IMR-90 (cell line): ENCODE measurements at regions not wholly inside any gene's neighbourhood (a gene's known extent, or its start where the extent isn't known, plus 50 kb on each side); places are given as distances from the start of the nearest gene placed in this dataset.

Experiments
- ATAC-seq: fragments of 200-7000 bp; cut with Tn5 transposase; 2 replicates; pipeline ENCODE4 v1.9.1; 2020; ENCODE audit warnings: low read depth, mild to moderate bottlenecking, moderate library complexity
- BruUV-seq: library from RNA; stranded (reverse); fragments of 400-500 nt; replicated peaks from 2 replicates; lab custom pipeline; 2021; lab: Mats Ljungman, UMichigan
- CTCF ChIA-PET: fragments of 300-600 bp; formaldehyde crosslinking; extraction: SDS; loops from one replicate; lab custom pipeline; 2021; ENCODE audit warnings: antibody characterized with exemption; lab: Yijun Ruan, JAX
- POLR2A ChIA-PET: fragments of 300-600 bp; sonication (Branson Sonifier 250); formaldehyde crosslinking; loops from one replicate; lab custom pipeline; 2022; ENCODE audit warnings: antibody characterized with exemption; ENCODE audit not compliant: unreplicated experiment; lab: Charles Lee
- DNase-seq: peaks from one replicate; pipeline ENCODE4 v3.0.0; 2013
- H2AFZ ChIP-seq: replicated peaks from 2 replicates; pipeline ENCODE3; 2013; ENCODE audit warnings: low read length, mild to moderate bottlenecking; ENCODE audit not compliant: poor library complexity
- H2AK5ac ChIP-seq: 2 replicates; pipeline ENCODE4 v1.6.1; 2013; ENCODE audit warnings: low read depth, low read length, inconsistent platforms
- H2AK9ac ChIP-seq: replicated peaks from 2 replicates; pipeline ENCODE3; 2013; ENCODE audit warnings: mild to moderate bottlenecking, low read depth, low read length, moderate library complexity; ENCODE audit not compliant: poor library complexity
- H2BK120ac ChIP-seq: 2 replicates; pipeline ENCODE4 v1.6.1; 2013; ENCODE audit warnings: low read depth, low read length, inconsistent platforms
- H2BK15ac ChIP-seq: 3 replicates; pipeline ENCODE4 v1.6.1; 2013; ENCODE audit warnings: low read depth, low read length, inconsistent platforms
- H2BK20ac ChIP-seq: 2 replicates; pipeline ENCODE4 v1.6.1; 2013; ENCODE audit warnings: low read depth, mild to moderate bottlenecking, inconsistent platforms, low read length, moderate library complexity
- H2BK5ac ChIP-seq: 2 replicates; pipeline ENCODE4 v1.6.1; 2013; ENCODE audit warnings: mild to moderate bottlenecking, low read depth, low read length, inconsistent platforms; ENCODE audit not compliant: poor library complexity, severe bottlenecking
- H3K14ac ChIP-seq: replicated peaks from 2 replicates; pipeline ENCODE4 v1.6.1; 2013; ENCODE audit warnings: low read depth, low read length, inconsistent platforms
- H3K18ac ChIP-seq: 2 replicates; pipeline ENCODE4 v1.6.1; 2013; ENCODE audit warnings: low read depth, low read length, control low read depth
- H3K23ac ChIP-seq: 2 replicates; pipeline ENCODE4 v1.6.1; 2013; ENCODE audit warnings: low read depth, low read length, inconsistent platforms
- H3K27ac ChIP-seq: 2 replicates; pipeline ENCODE4 v1.5.1; 2013; ENCODE audit warnings: mild to moderate bottlenecking, control low read depth, low read length; ENCODE audit not compliant: insufficient read depth
- H3K27me3 ChIP-seq: 2 replicates; pipeline ENCODE4 v1.6.1; 2013; ENCODE audit warnings: low read length; ENCODE audit not compliant: control insufficient read depth, insufficient read depth
- H3K36me3 ChIP-seq: 2 replicates; pipeline ENCODE4 v1.6.1; 2013; ENCODE audit warnings: low read length, mixed read lengths; ENCODE audit not compliant: control insufficient read depth, insufficient read depth
- H3K4ac ChIP-seq: 2 replicates; pipeline ENCODE4 v1.6.1; 2013; ENCODE audit warnings: low read depth, low read length, inconsistent platforms
- H3K4me1 ChIP-seq: 2 replicates; pipeline ENCODE4 v1.6.1; 2013; ENCODE audit warnings: low read length, mixed read lengths; ENCODE audit not compliant: control insufficient read depth, insufficient read depth
- H3K4me2 ChIP-seq: 2 replicates; pipeline ENCODE4 v1.6.1; 2013; ENCODE audit warnings: low read depth, mild to moderate bottlenecking, control low read depth, low read length, moderate library complexity
- H3K4me3 ChIP-seq: 2 replicates; pipeline ENCODE4 v1.5.1; 2013; ENCODE audit warnings: low read depth, mild to moderate bottlenecking, control low read depth, low read length, moderate library complexity; ENCODE audit not compliant: insufficient read depth
- H3K56ac ChIP-seq: 2 replicates; pipeline ENCODE4 v1.6.1; 2013; ENCODE audit warnings: low read length, inconsistent platforms; ENCODE audit not compliant: insufficient read depth; ENCODE audit errors: extremely low read depth
- H3K79me1 ChIP-seq, 2 experiments: 2 replicates each; pipeline ENCODE4 v1.6.1; 2013; ENCODE audit warnings: low read length in 2 of 2, inconsistent platforms in 1 of 2, low read depth in 1 of 2
- H3K9ac ChIP-seq: 2 replicates; pipeline ENCODE4 v1.6.1; 2013; ENCODE audit warnings: low read depth, low read length, control low read depth
- H3K9me1 ChIP-seq: 2 replicates; pipeline ENCODE4 v1.6.1; 2013; ENCODE audit warnings: low read length, inconsistent platforms; ENCODE audit not compliant: insufficient read depth
- H3K9me3 ChIP-seq: 2 replicates; pipeline ENCODE4 v1.6.1; 2013; ENCODE audit warnings: low read length; ENCODE audit not compliant: control insufficient read depth, insufficient read depth
- H4K20me1 ChIP-seq: 2 replicates; pipeline ENCODE4 v1.6.1; 2013; ENCODE audit warnings: low read length, inconsistent platforms; ENCODE audit not compliant: insufficient read depth
- H4K5ac ChIP-seq: 2 replicates; pipeline ENCODE4 v1.6.1; 2013; ENCODE audit warnings: mild to moderate bottlenecking, low read depth, low read length, control low read depth
- H4K8ac ChIP-seq, 2 experiments: 2 replicates each; pipeline ENCODE4 v1.6.1; 2013; ENCODE audit warnings: low read depth in 2 of 2, low read length in 2 of 2, control low read depth in 1 of 2, inconsistent platforms in 1 of 2
- H4K91ac ChIP-seq: 2 replicates; pipeline ENCODE4 v1.6.1; 2013; ENCODE audit warnings: low read depth, low read length, inconsistent platforms; ENCODE audit not compliant: insufficient read depth
- BHLHE40 ChIP-seq: fragments of 150-350 bp; IDR thresholded peaks from 2 replicates; pipeline ENCODE4 v1.6.1; 2016; ENCODE audit warnings: mild to moderate bottlenecking, low read depth, low read length
- CEBPB ChIP-seq: IDR thresholded peaks from 2 replicates; pipeline ENCODE4 v1.6.1; 2012; ENCODE audit warnings: low read depth, low read length, improper control_type of control experiment
- CHD1 ChIP-seq: IDR thresholded peaks from 2 replicates; pipeline ENCODE4 v1.6.1; 2012; ENCODE audit warnings: low read depth, low read length, improper control_type of control experiment
- FOS ChIP-seq: fragments of 150-350 bp; IDR thresholded peaks from 2 replicates; pipeline ENCODE4 v1.6.1; 2016; ENCODE audit warnings: low read depth, low read length
- MAFK ChIP-seq: IDR thresholded peaks from 2 replicates; pipeline ENCODE4 v1.6.1; 2012; ENCODE audit warnings: low read depth, low read length, improper control_type of control experiment
- MAZ ChIP-seq: IDR thresholded peaks from 2 replicates; pipeline ENCODE4 v1.6.1; 2012; ENCODE audit warnings: low read depth, mild to moderate bottlenecking, low read length, improper control_type of control experiment, moderate library complexity, borderline replicate concordance
- MXI1 ChIP-seq: IDR thresholded peaks from 2 replicates; pipeline ENCODE4 v1.6.1; 2012; ENCODE audit warnings: low read depth, mild to moderate bottlenecking, low read length, moderate library complexity, borderline replicate concordance
- NFE2L2 ChIP-seq: fragments of 150-350 bp; IDR thresholded peaks from 2 replicates; pipeline ENCODE4 v1.6.1; 2016; ENCODE audit warnings: low read depth, mild to moderate bottlenecking, low read length
- POLR2A ChIP-seq: IDR thresholded peaks from 2 replicates; pipeline ENCODE4 v1.6.1; 2012; ENCODE audit warnings: mild to moderate bottlenecking, low read depth, low read length
- RAD21 ChIP-seq: IDR thresholded peaks from 2 replicates; pipeline ENCODE4 v1.6.1; 2012; ENCODE audit warnings: low read length, improper control_type of control experiment
- RCOR1 ChIP-seq: IDR thresholded peaks from 2 replicates; pipeline ENCODE4 v1.6.1; 2012; ENCODE audit warnings: mild to moderate bottlenecking, low read length, improper control_type of control experiment; ENCODE audit not compliant: insufficient replicate concordance
- RFX5 ChIP-seq: IDR thresholded peaks from 2 replicates; pipeline ENCODE4 v1.8.0; 2012; ENCODE audit warnings: low read depth, mild to moderate bottlenecking, low read length, moderate library complexity
- SMC3 ChIP-seq: fragments of 150-350 bp; IDR thresholded peaks from 2 replicates; pipeline ENCODE4 v1.6.1; 2016; ENCODE audit warnings: low read depth, mild to moderate bottlenecking, antibody characterized with exemption, low read length, moderate library complexity
- WGBS, 2 experiments: methylation state at CpG; one replicate each; pipeline versions ENCODE4 v1.1.5 to v1.1.7; 2013; ENCODE audit warnings: missing lambda C conversion rate in 2 of 2; ENCODE audit not compliant: insufficient read length in 1 of 2; ENCODE audit errors: extremely low coverage in 2 of 2; 5-methylcytosine and 5-hydroxymethylcytosine counted together
- dilution Hi-C: fragments of 300-500 bp; cut with HindIII; formaldehyde crosslinking; loops from one replicate; pipeline ENCODE4 v1.14.3; 2018; ENCODE audit warnings: low sequenced_read_pairs; ENCODE audit not compliant: unreplicated experiment
- in situ Hi-C: fragments of 300-500 bp; cut with MboI; formaldehyde crosslinking; loops from 3 replicates; pipeline ENCODE4 v1.14.3; 2019; ENCODE audit warnings: low sequenced_read_pairs, inconsistent platforms, mixed read lengths
- intact Hi-C: fragments of 100-400 bp; cut with micrococcal nuclease; formaldehyde crosslinking; loops from 2 replicates; pipeline ENCODE4 v1.10.0; 2022
- TF ChIP-seq, protein P1 (sequence below): conservative IDR thresholded peaks from 2 replicates; pipeline ENCODE4 v1.5.1; 2012; ENCODE audit warnings: mild to moderate bottlenecking, low read depth, low read length, improper control_type of control experiment
- TF ChIP-seq, protein P2 (sequence below): fragments of 150-350 bp; IDR thresholded peaks from 2 replicates; pipeline ENCODE4 v1.6.1; 2017; ENCODE audit warnings: mild to moderate bottlenecking, antibody characterized with exemption, low read length, low read depth
- TF ChIP-seq, protein P3 (sequence below): fragments of 150-350 bp; IDR thresholded peaks from 2 replicates; pipeline ENCODE4 v1.6.1; 2016; ENCODE audit warnings: low read depth, mild to moderate bottlenecking, low read length, moderate library complexity, borderline replicate concordance

DNA sequence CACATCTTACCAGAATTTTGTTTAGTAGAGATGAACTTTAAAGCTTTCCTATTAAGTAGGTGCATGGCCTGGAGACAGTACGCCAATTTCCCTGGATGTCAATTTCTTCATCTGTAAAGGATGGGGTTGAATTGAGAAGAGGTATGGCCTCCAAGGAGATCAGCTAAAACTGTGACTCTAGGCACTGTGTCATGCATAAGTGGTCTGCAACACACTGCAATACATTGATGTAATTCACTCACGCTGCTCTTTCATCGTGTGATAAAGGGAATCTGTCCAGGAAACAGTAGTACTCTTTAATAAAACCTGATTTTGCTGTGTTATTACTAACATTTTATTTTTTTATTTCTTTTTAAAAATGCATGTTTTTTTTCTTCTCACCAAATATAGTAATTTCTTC is 795.8 kb downstream of the DIAPH3 start:
- Histone ChIP-seq H2AFZ (no peak overlapping the region), H3K27me3 (no peaks in the 10 kb centered on the region; the same call in 1 of the 2 replicates), H3K4me3 (no peak overlapping the region), H3K14ac (no peak overlapping the region), H3K23ac (no peak overlapping the region), H3K27ac (no peak overlapping the region), H3K79me1 (no peaks in the 10 kb centered on the region), H3K56ac (no peak overlapping the region), H2BK120ac (no peak overlapping the region), H2BK15ac (no peak overlapping the region), H4K5ac (no peak overlapping the region), H2BK20ac (no peak overlapping the region), H3K9me3 (no peaks in the 10 kb centered on the region), H4K20me1 (no peaks in the 10 kb centered on the region), H3K9me1 (no peaks in the 10 kb centered on the region), H2BK5ac (no peak overlapping the region), H3K4ac (no peak overlapping the region), H3K36me3 (no peaks in the 10 kb centered on the region), H3K4me2 (no peak overlapping the region), H3K18ac (no peak overlapping the region), H3K9ac (no peak overlapping the region), H4K8ac (no peak overlapping the region), H2AK5ac (no peak overlapping the region), H3K4me1 (no peaks in the 10 kb centered on the region), H4K91ac (no peak overlapping the region), H2AK9ac (no peak overlapping the region)
- ATAC-seq (no peak), DNase-seq (no peak)
- intact Hi-C loops, result no loop called here
- WGBS, 2 experiments, result no CpG with 5 or more reads among the region's 3 CpGs
- in situ Hi-C loops, result no loop called here
- ChIA-PET CTCF (no interaction called here), POLR2A (no interaction called here)
- dilution Hi-C loops, result no loop called here
- no TSS peak for BruUV-seq
- no peak for TF ChIP-seq MAFK
- TF ChIP-seq NFE2L2, result no peak
- no peak for TF ChIP-seq BHLHE40
- TF ChIP-seq MXI1, result no peak
- no peak for TF ChIP-seq RFX5
- TF ChIP-seq, protein P1, sequence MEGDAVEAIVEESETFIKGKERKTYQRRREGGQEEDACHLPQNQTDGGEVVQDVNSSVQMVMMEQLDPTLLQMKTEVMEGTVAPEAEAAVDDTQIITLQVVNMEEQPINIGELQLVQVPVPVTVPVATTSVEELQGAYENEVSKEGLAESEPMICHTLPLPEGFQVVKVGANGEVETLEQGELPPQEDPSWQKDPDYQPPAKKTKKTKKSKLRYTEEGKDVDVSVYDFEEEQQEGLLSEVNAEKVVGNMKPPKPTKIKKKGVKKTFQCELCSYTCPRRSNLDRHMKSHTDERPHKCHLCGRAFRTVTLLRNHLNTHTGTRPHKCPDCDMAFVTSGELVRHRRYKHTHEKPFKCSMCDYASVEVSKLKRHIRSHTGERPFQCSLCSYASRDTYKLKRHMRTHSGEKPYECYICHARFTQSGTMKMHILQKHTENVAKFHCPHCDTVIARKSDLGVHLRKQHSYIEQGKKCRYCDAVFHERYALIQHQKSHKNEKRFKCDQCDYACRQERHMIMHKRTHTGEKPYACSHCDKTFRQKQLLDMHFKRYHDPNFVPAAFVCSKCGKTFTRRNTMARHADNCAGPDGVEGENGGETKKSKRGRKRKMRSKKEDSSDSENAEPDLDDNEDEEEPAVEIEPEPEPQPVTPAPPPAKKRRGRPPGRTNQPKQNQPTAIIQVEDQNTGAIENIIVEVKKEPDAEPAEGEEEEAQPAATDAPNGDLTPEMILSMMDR, result no peak
- TF ChIP-seq, protein P2, sequence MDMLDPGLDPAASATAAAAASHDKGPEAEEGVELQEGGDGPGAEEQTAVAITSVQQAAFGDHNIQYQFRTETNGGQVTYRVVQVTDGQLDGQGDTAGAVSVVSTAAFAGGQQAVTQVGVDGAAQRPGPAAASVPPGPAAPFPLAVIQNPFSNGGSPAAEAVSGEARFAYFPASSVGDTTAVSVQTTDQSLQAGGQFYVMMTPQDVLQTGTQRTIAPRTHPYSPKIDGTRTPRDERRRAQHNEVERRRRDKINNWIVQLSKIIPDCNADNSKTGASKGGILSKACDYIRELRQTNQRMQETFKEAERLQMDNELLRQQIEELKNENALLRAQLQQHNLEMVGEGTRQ, result no peak
- no peak for TF ChIP-seq CHD1
- TF ChIP-seq RCOR1, result no peak
- TF ChIP-seq FOS, result no peak
- TF ChIP-seq, protein P3, sequence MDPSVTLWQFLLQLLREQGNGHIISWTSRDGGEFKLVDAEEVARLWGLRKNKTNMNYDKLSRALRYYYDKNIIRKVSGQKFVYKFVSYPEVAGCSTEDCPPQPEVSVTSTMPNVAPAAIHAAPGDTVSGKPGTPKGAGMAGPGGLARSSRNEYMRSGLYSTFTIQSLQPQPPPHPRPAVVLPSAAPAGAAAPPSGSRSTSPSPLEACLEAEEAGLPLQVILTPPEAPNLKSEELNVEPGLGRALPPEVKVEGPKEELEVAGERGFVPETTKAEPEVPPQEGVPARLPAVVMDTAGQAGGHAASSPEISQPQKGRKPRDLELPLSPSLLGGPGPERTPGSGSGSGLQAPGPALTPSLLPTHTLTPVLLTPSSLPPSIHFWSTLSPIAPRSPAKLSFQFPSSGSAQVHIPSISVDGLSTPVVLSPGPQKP, result no peak
- no peak for TF ChIP-seq SMC3
- no peak for TF ChIP-seq CEBPB
- no peak for TF ChIP-seq POLR2A
- TF ChIP-seq MAZ, result no peak
- TF ChIP-seq RAD21, result no peak
